Neuronal stem cell (in vitro differentiated cells): ENCODE measurements at regions not wholly inside any gene's neighbourhood (a gene's known extent, or its start where the extent isn't known, plus 50 kb on each side); places are given as distances from the start of the nearest gene placed in this dataset.

ENCODE experiments used
- DNase-seq: peaks from one replicate; pipeline ENCODE4 v3.0.0-alpha.2; 2013; ENCODE audit warnings: low spot score
- H2AFZ ChIP-seq: one replicate; pipeline ENCODE4 v1.6.1; 2013; ENCODE audit warnings: mild to moderate bottlenecking, low read length, inconsistent platforms
- H2AK5ac ChIP-seq: 2 replicates; pipeline ENCODE4 v1.6.1; 2013; ENCODE audit warnings: low read depth, mild to moderate bottlenecking, inconsistent platforms, low read length, moderate library complexity, mixed read lengths
- H2BK120ac ChIP-seq: 2 replicates; pipeline ENCODE4 v1.6.1; 2013; ENCODE audit warnings: low read depth, mild to moderate bottlenecking, inconsistent platforms, low read length, moderate library complexity, mixed read lengths
- H2BK12ac ChIP-seq: one replicate; pipeline ENCODE4 v1.6.1; 2013; ENCODE audit warnings: low read length, inconsistent platforms
- H2BK15ac ChIP-seq: 2 replicates; pipeline ENCODE4 v1.6.1; 2013; ENCODE audit warnings: mild to moderate bottlenecking, low read length, inconsistent platforms, mixed read lengths
- H2BK5ac ChIP-seq: one replicate; pipeline ENCODE4 v1.6.1; 2013; ENCODE audit warnings: inconsistent platforms, mild to moderate bottlenecking, low read length, moderate library complexity
- H3K14ac ChIP-seq: one replicate; pipeline ENCODE4 v1.6.1; 2013; ENCODE audit warnings: low read length, inconsistent platforms
- H3K18ac ChIP-seq: 2 replicates; pipeline ENCODE4 v1.6.1; 2013; ENCODE audit warnings: low read length, inconsistent platforms
- H3K23ac ChIP-seq: 2 replicates; pipeline ENCODE4 v1.6.1; 2013; ENCODE audit warnings: low read depth, mild to moderate bottlenecking, mixed read lengths, low read length, inconsistent platforms; ENCODE audit not compliant: poor library complexity
- H3K27ac ChIP-seq: replicated peaks from 3 replicates; pipeline ENCODE4 v1.5.1; 2013; ENCODE audit warnings: low read length, inconsistent platforms
- H3K27me3 ChIP-seq, 3 experiments: 2 replicates each; pipeline ENCODE4 v1.6.1; 2013; ENCODE audit warnings: low read length in 3 of 3, mild to moderate bottlenecking in 2 of 3, inconsistent platforms in 1 of 3, low read depth in 1 of 3, mixed read lengths in 1 of 3, moderate library complexity in 1 of 3; ENCODE audit not compliant: control insufficient read depth in 3 of 3, insufficient read depth in 3 of 3
- H3K36me3 ChIP-seq, 2 donors: replicated peaks in 1 of 2; 2 replicates each; pipeline ENCODE4 v1.6.1; 2013; ENCODE audit warnings: low read length in 2 of 2; ENCODE audit not compliant: control insufficient read depth in 2 of 2, insufficient read depth in 2 of 2
- H3K4ac ChIP-seq: 2 replicates; pipeline ENCODE4 v1.6.1; 2013; ENCODE audit warnings: inconsistent platforms, mild to moderate bottlenecking, low read length, moderate library complexity
- H3K4me1 ChIP-seq, 2 donors: 1 replicate in 1 of 2; 2 replicates in 1 of 2; pipeline ENCODE4 v1.6.1; 2013; ENCODE audit warnings: low read length in 2 of 2, low read depth in 1 of 2; ENCODE audit not compliant: control insufficient read depth in 2 of 2, insufficient read depth in 1 of 2
- H3K4me2 ChIP-seq: one replicate; pipeline ENCODE4 v1.6.1; 2013; ENCODE audit warnings: mild to moderate bottlenecking, low read length, inconsistent platforms; ENCODE audit not compliant: insufficient read depth, poor library complexity, severe bottlenecking
- H3K4me3 ChIP-seq, 2 donors: 2 replicates each; pipeline ENCODE4 v1.5.1; 2013; ENCODE audit warnings: low read length in 2 of 2, mild to moderate bottlenecking in 2 of 2, inconsistent platforms in 1 of 2, moderate library complexity in 1 of 2
- H3K79me1 ChIP-seq: one replicate; pipeline ENCODE4 v1.6.1; 2013; ENCODE audit warnings: low read depth, mild to moderate bottlenecking, inconsistent platforms, low read length, moderate library complexity
- H3K9ac ChIP-seq: one replicate; pipeline ENCODE4 v1.6.1; 2013; ENCODE audit warnings: mild to moderate bottlenecking, low read depth, low read length, inconsistent platforms; ENCODE audit not compliant: poor library complexity
- H3K9me3 ChIP-seq, 2 donors: replicated peaks in 1 of 2; 2 replicates each; pipeline versions ENCODE3 to v1.6.1; 2013; ENCODE audit warnings: low read length in 2 of 2, mild to moderate bottlenecking in 2 of 2, inconsistent platforms in 1 of 2, low read depth in 1 of 2, mixed read lengths in 1 of 2, moderate library complexity in 1 of 2; ENCODE audit not compliant: control insufficient read depth in 2 of 2, insufficient read depth in 1 of 2
- H4K8ac ChIP-seq: one replicate; pipeline ENCODE4 v1.6.1; 2013; ENCODE audit warnings: low read depth, mild to moderate bottlenecking, inconsistent platforms, low read length, moderate library complexity
- H4K91ac ChIP-seq: one replicate; pipeline ENCODE4 v1.6.1; 2013; ENCODE audit warnings: low read length, low read depth, mild to moderate bottlenecking, inconsistent platforms; ENCODE audit not compliant: poor library complexity
- WGBS, 2 donors: extraction: QIAGEN DNeasy Blood & Tissue Kit; methylation state at CpG; one replicate each; pipeline ENCODE4 v1.1.7; 2013; ENCODE audit warnings: missing lambda C conversion rate in 2 of 2, mixed read lengths in 1 of 2; ENCODE audit not compliant: insufficient read length in 2 of 2, insufficient replicate concordance in 1 of 2; ENCODE audit errors: extremely low coverage in 2 of 2; 5-methylcytosine and 5-hydroxymethylcytosine counted together

- Histone ChIP-seq H2AK5ac (no peak overlapping the region), H3K4me2 (no peak overlapping the region), H3K4ac (no peak overlapping the region), H3K4me1 (no peaks in the 10 kb centered on the region), H3K23ac (no peak overlapping the region), H3K27ac (no peak overlapping the region), H3K9me3 (no peaks in the 10 kb centered on the region), H2BK12ac (no peak overlapping the region), H3K36me3 (no peaks in the 10 kb centered on the region), H3K18ac (no peak overlapping the region), H3K27me3 (no peaks in the 10 kb centered on the region), H3K14ac (no peak overlapping the region), H2BK5ac (no peak overlapping the region), H4K8ac (no peak overlapping the region), H3K79me1 (no peaks in the 10 kb centered on the region), H2AFZ (no peak overlapping the region), H3K9ac (no peak overlapping the region), H2BK15ac (no peak overlapping the region), H4K91ac (no peak overlapping the region), H3K4me3 (no peak overlapping the region), H2BK120ac (no peak overlapping the region)
- no CpG with 5 or more reads among the region's 3 CpGs for WGBS, 2 donors
- DNase-seq, result no peak
Observed at GRCh38 chr4:19936476-19936875, 315.2 kb upstream of the SLIT2 start.

- Histone ChIP-seq H3K4me2 (no peak overlapping the region), H3K4me1 (peaks cover 0 to 1% of the 10 kb centered on the region in 2 donors), H3K36me3 (no peaks in the 10 kb centered on the region), H2AK5ac (no peak overlapping the region), H3K79me1 (no peaks in the 10 kb centered on the region), H3K14ac (no peak overlapping the region), H3K23ac (no peak overlapping the region), H2BK12ac (no peak overlapping the region), H3K27me3 (no peaks in the 10 kb centered on the region), H3K4me3 (no peak overlapping the region), H2BK15ac (no peak overlapping the region), H3K9me3 (no peaks in the 10 kb centered on the region), H4K91ac (no peak overlapping the region), H3K18ac (no peak overlapping the region), H2BK5ac (no peak overlapping the region), H3K9ac (no peak overlapping the region), H3K27ac (no peak overlapping the region), H4K8ac (no peak overlapping the region), H2BK120ac (no peak overlapping the region), H2AFZ (no peak overlapping the region), H3K4ac (no peak overlapping the region)
- no CpG with 5 or more reads among the region's 3 CpGs for WGBS, 2 donors
- DNase-seq, result no peak
Observed at GRCh38 chr4:19930742-19931141, 321.0 kb upstream of the SLIT2 start.

- no peak overlapping the region for H3K4me3 ChIP-seq
Observed at GRCh38 chr4:19927381-19927780, 324.3 kb upstream of the SLIT2 start.

GRCh38 chr4:19925516-19925915 lies 326.2 kb upstream of the SLIT2 start:
- H3K4me2 ChIP-seq, result no peak overlapping the region
- H3K18ac ChIP-seq, result no peak overlapping the region
- no peak overlapping the region for H4K8ac ChIP-seq
- H2BK5ac ChIP-seq, result no peak overlapping the region
- H2AK5ac ChIP-seq, result no peak overlapping the region
- H3K4me3 ChIP-seq, result no peak overlapping the region
- no peaks in the 10 kb centered on the region for H3K9me3 ChIP-seq
- H4K91ac ChIP-seq, result no peak overlapping the region
- no peak for DNase-seq
- H2AFZ ChIP-seq, result no peak overlapping the region
- H3K4ac ChIP-seq, result no peak overlapping the region
- no peak overlapping the region for H3K14ac ChIP-seq
- no peaks in the 10 kb centered on the region for H3K36me3 ChIP-seq
- no peak overlapping the region for H2BK12ac ChIP-seq
- H3K27me3 ChIP-seq, result no peaks in the 10 kb centered on the region
- no peak overlapping the region for H3K23ac ChIP-seq
- peaks cover 0 to 1% of the 10 kb centered on the region in 2 donors for H3K4me1 ChIP-seq
- H3K79me1 ChIP-seq, result no peaks in the 10 kb centered on the region
- H3K9ac ChIP-seq, result no peak overlapping the region
- no peak overlapping the region for H2BK15ac ChIP-seq
- H3K27ac ChIP-seq, result no peak overlapping the region
- H2BK120ac ChIP-seq, result no peak overlapping the region

More at GRCh38 chr4:19927381-19927780, 324.3 kb upstream of the SLIT2 start:
- Histone ChIP-seq H3K4me2 (no peak overlapping the region), H3K9me3 (no peaks in the 10 kb centered on the region), H3K23ac (no peak overlapping the region), H3K18ac (no peak overlapping the region), H2AK5ac (no peak overlapping the region), H3K36me3 (no peaks in the 10 kb centered on the region), H2BK120ac (no peak overlapping the region), H3K4ac (no peak overlapping the region), H2BK5ac (no peak overlapping the region), H2BK15ac (no peak overlapping the region), H4K91ac (no peak overlapping the region), H3K9ac (no peak overlapping the region), H3K79me1 (no peaks in the 10 kb centered on the region), H3K4me1 (peaks cover 0 to 1% of the 10 kb centered on the region in 2 donors), H3K14ac (no peak overlapping the region), H2AFZ (no peak overlapping the region), H3K27ac (no peak overlapping the region), H4K8ac (no peak overlapping the region), H3K27me3 (no peaks in the 10 kb centered on the region), H2BK12ac (no peak overlapping the region)
- no CpG with 5 or more reads among the region's 4 CpGs for WGBS, 2 donors
- no peak for DNase-seq
